T-cell (primary cell): ENCODE measurements at regions not wholly inside any gene's neighbourhood (a gene's known extent, or its start where the extent isn't known, plus 50 kb on each side); places are given as distances from the start of the nearest gene placed in this dataset.
"Not testable (repeated sequence)": the region's sequence is repeated elsewhere in the genome, so short reads cannot be mapped to it uniquely, and the experiment has no call there.

Experiments used
- ATAC-seq, 4 experiments: fragments of 200-7000 bp in 3 of 4; fragments of 150-1000 bp in 1 of 4; cut with Tn5 transposase; replicated peaks in 1 of 4; 1 replicate in 3 of 4; 2 replicates in 1 of 4; pipeline ENCODE4 v1.10.0; 2021; ENCODE audit warnings: moderate library complexity in 3 of 4, mild to moderate bottlenecking in 2 of 4, moderate number of reproducible peaks in 1 of 4
- CTCF ChIA-PET, 2 donors: fragments of 300-600 bp; sonication (Branson Sonifier 250); formaldehyde crosslinking; loops; one replicate each; lab custom pipeline; 2022; ENCODE audit warnings: antibody characterized with exemption in 2 of 2; lab: Charles Lee
- POLR2A ChIA-PET, 2 donors: fragments of 300-600 bp; sonication (Branson Sonifier 250); formaldehyde crosslinking; loops; one replicate each; lab custom pipeline; 2022; ENCODE audit warnings: antibody characterized with exemption in 2 of 2; lab: Charles Lee
- DNase-seq, 35 experiments: peaks; one replicate each; pipeline versions ENCODE4 v3.0.0 to v3.0.0-alpha.2; 2013 to 2023
- H3K27ac ChIP-seq: one replicate; pipeline ENCODE4 v1.5.1; 2013; ENCODE audit warnings: low read length
- H3K27me3 ChIP-seq, 2 experiments: replicated peaks in 1 of 2; 1 replicate in 1 of 2; 2 replicates in 1 of 2; pipeline versions ENCODE4 v1.6.1 to v1.7.0; 2013; ENCODE audit warnings: low read length in 1 of 2, mixed read lengths in 1 of 2; ENCODE audit not compliant: control insufficient read depth in 2 of 2, insufficient read depth in 2 of 2; ENCODE audit errors: extremely low read depth in 1 of 2
- H3K36me3 ChIP-seq, 2 donors: 1 replicate in 1 of 2; 2 replicates in 1 of 2; pipeline versions ENCODE4 v1.6.1 to v1.7.0; 2013; ENCODE audit warnings: low read length in 1 of 2; ENCODE audit not compliant: control insufficient read depth in 2 of 2, insufficient read depth in 1 of 2; ENCODE audit errors: extremely low read depth in 1 of 2
- H3K4me1 ChIP-seq, 2 experiments: 1 replicate in 1 of 2; 2 replicates in 1 of 2; pipeline versions ENCODE4 v1.6.1 to v1.7.0; 2013; ENCODE audit warnings: low read length in 2 of 2, mixed read lengths in 1 of 2; ENCODE audit not compliant: insufficient read depth in 2 of 2, control insufficient read depth in 1 of 2; ENCODE audit errors: extremely low read depth in 1 of 2
- H3K4me3 ChIP-seq, 2 donors: 1 replicate in 1 of 2; 2 replicates in 1 of 2; pipeline versions ENCODE4 v1.5.1 to v1.7.0; 2013; ENCODE audit warnings: mild to moderate bottlenecking in 2 of 2, low read length in 1 of 2, moderate library complexity in 1 of 2; ENCODE audit not compliant: control insufficient read depth in 1 of 2; ENCODE audit errors: extremely low read depth in 1 of 2
- H3K9me3 ChIP-seq: 2 replicates; pipeline ENCODE4 v1.7.0; 2013
- H3K27ac Mint-ChIP-seq, 2 donors: one replicate each; pipeline ENCODE4 v1.8.0; 2020 to 2021; ENCODE audit warnings: mild to moderate bottlenecking in 2 of 2, mixed read lengths in 2 of 2
- H3K27me3 Mint-ChIP-seq, 2 donors: one replicate each; pipeline ENCODE4 v1.8.0; 2021 to 2022; ENCODE audit warnings: mixed read lengths in 2 of 2
- H3K36me3 Mint-ChIP-seq: one replicate; pipeline ENCODE4 v1.8.0; 2021; ENCODE audit warnings: mixed read lengths
- H3K4me1 Mint-ChIP-seq, 3 donors: one replicate each; pipeline ENCODE4 v1.8.0; 2020 to 2022; ENCODE audit warnings: mixed read lengths in 3 of 3, mild to moderate bottlenecking in 1 of 3
- H3K4me3 Mint-ChIP-seq, 3 donors: one replicate each; pipeline ENCODE4 v1.8.0; 2020 to 2022; ENCODE audit warnings: mild to moderate bottlenecking in 3 of 3, mixed read lengths in 3 of 3, moderate library complexity in 3 of 3
- H3K9me3 Mint-ChIP-seq, 3 donors: one replicate each; pipeline ENCODE4 v1.8.0; 2020 to 2022; ENCODE audit warnings: mixed read lengths in 3 of 3
- WGBS: methylation state at CpG from one replicate; pipeline ENCODE4 v1.1.5; 2013; ENCODE audit warnings: missing lambda C conversion rate; ENCODE audit not compliant: insufficient coverage; 5-methylcytosine and 5-hydroxymethylcytosine counted together

- peaks cover 0 to 6% (median 3%) of the 10 kb centered on the region in 3 donors for H3K9me3 Mint-ChIP-seq
- Histone ChIP-seq H3K4me3 (no peak overlapping the region), H3K36me3 (no peaks in the 10 kb centered on the region), H3K4me1 (no peaks in the 10 kb centered on the region), H3K27ac (no peak overlapping the region), H3K27me3 (no peaks in the 10 kb centered on the region), H3K9me3 (no peaks in the 10 kb centered on the region)
- CTCF ChIA-PET, result no interaction called here
- no peak overlapping the region for H3K4me3 Mint-ChIP-seq
- H3K4me1 Mint-ChIP-seq, result no peaks in the 10 kb centered on the region
- H3K36me3 Mint-ChIP-seq, result no peaks in the 10 kb centered on the region
- H3K27ac Mint-ChIP-seq, result no peak overlapping the region
- ATAC-seq (no peak), DNase-seq (no peak)
- no CpG with 5 or more reads among the region's 2 CpGs for WGBS
- H3K27me3 Mint-ChIP-seq, result no peaks in the 10 kb centered on the region
- POLR2A ChIA-PET, result no interaction called here
Measured at GRCh38 chr6:14889188-14889587, 356.7 kb upstream of the JARID2 start.

- ATAC-seq (no peak), DNase-seq (no peak)
- WGBS, result 95% methylated on average over 12 of the region's 17 CpGs
- Histone ChIP-seq H3K4me3 (no peak overlapping the region), H3K36me3 (no peaks in the 10 kb centered on the region), H3K27ac (no peak overlapping the region), H3K27me3 (no peaks in the 10 kb centered on the region), H3K9me3 (no peaks in the 10 kb centered on the region), H3K4me1 (no peaks in the 10 kb centered on the region)
- Mint-ChIP-seq H3K27ac (no peak overlapping the region), H3K27me3 (no peaks in the 10 kb centered on the region), H3K4me1 (no peaks in the 10 kb centered on the region), H3K4me3 (no peak overlapping the region), H3K9me3 (peaks cover 0 to 6% (median 3%) of the 10 kb centered on the region in 3 donors), H3K36me3 (no peaks in the 10 kb centered on the region)
- CTCF ChIA-PET, result no interaction called here
- POLR2A ChIA-PET, result interaction anchor here in 1 of 2 donors (0.5 kb wide), 1 partner anchor 651 kb away, joined by 3 read pairs; no protein-coding TSS in a partner anchor
Measured at GRCh38 chr6:14889611-14890593, 356.0 kb upstream of the JARID2 start.

DNA sequence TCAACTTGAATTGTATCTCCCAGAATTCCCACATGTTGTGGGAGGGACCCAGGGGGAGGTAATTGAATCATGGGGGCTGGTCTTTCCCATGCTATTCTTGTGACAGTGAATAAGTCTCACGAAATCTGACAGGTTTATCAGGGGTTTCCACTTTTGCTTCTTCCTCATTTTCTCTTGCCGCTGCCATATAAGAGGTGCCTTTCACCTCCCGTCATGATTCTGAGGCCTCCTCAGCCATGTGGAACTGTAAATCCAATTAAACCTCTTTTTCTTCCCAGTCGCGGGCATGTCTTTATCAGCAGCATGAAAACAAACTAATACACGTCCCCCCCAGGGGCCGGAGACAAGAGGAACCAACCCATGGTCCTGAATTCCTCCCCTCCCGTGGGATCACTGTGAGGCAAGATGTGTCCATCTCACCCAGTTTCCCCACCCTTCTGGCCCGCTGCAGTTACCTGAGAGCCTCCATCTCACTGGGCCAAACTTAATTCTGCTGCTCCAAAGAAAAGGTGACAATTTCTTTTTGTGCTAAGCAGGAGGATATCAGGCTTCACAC, 354.0 kb upstream of the JARID2 start:
- H3K27me3 Mint-ChIP-seq, H3K27ac ChIP-seq, ATAC-seq, H3K27ac Mint-ChIP-seq, H3K4me1 ChIP-seq, H3K36me3 Mint-ChIP-seq, CTCF ChIA-PET, H3K9me3 ChIP-seq, H3K27me3 ChIP-seq, H3K4me3 Mint-ChIP-seq, H3K4me1 Mint-ChIP-seq, POLR2A ChIA-PET, H3K36me3 ChIP-seq, DNase-seq, H3K9me3 Mint-ChIP-seq, H3K4me3 ChIP-seq: not testable (repeated sequence)
- 80% methylated on average over 9 of the region's 9 CpGs for WGBS

GRCh38 chr6:14894105-14894504, 351.8 kb upstream of the JARID2 start:
- ATAC-seq (no peak), DNase-seq (no peak)
- Mint-ChIP-seq H3K4me3 (no peak overlapping the region), H3K9me3 (peaks cover 0 to 6% (median 3%) of the 10 kb centered on the region in 3 donors), H3K36me3 (no peaks in the 10 kb centered on the region), H3K27ac (no peak overlapping the region), H3K27me3 (no peaks in the 10 kb centered on the region), H3K4me1 (peaks cover 0 to 6% (median 0%) of the 10 kb centered on the region in 3 donors)
- Histone ChIP-seq H3K27me3 (no peaks in the 10 kb centered on the region), H3K9me3 (no peaks in the 10 kb centered on the region), H3K4me1 (no peaks in the 10 kb centered on the region), H3K4me3 (no peak overlapping the region), H3K36me3 (no peaks in the 10 kb centered on the region), H3K27ac (no peak overlapping the region)
- POLR2A ChIA-PET, result no interaction called here
- 100% methylated on average over 2 of the region's 2 CpGs for WGBS
- CTCF ChIA-PET, result no interaction called here

DNA sequence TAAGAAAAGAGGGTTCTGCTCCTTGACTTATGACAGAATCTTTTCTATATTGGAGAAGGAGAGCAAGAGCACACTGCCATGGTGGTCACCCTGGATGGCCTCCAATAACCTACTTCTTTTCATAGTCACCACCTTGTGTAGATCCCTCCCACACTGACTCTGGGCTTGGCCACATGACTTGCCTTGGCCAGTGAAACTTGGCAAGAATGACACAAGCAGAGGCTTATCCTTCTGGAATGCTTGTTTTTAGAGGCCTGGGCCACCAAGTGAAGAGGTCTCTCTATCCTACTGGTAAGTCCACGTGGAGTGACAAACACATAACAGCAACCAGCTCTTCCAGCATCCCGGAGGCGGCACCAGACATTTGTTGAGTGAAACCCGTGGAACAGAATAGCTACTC, 349.4 kb upstream of the JARID2 start:
- no peaks in the 10 kb centered on the region for H3K4me1 ChIP-seq
- Mint-ChIP-seq H3K36me3 (no peaks in the 10 kb centered on the region), H3K27ac (no peak overlapping the region), H3K27me3 (no peaks in the 10 kb centered on the region), H3K4me1 (peaks cover 0 to 6% (median 0%) of the 10 kb centered on the region in 3 donors), H3K4me3 (no peak overlapping the region), H3K9me3 (peaks cover 0 to 6% (median 0%) of the 10 kb centered on the region in 3 donors)
- no peak for ATAC-seq
- DNase-seq, result no peak
- no peaks in the 10 kb centered on the region for H3K36me3 ChIP-seq
- no peaks in the 10 kb centered on the region for H3K9me3 ChIP-seq
- H3K27me3 ChIP-seq, result no peaks in the 10 kb centered on the region
- POLR2A ChIA-PET, result no interaction called here
- WGBS, result no CpG with 5 or more reads among the region's 4 CpGs
- CTCF ChIA-PET, result no interaction called here
- no peak overlapping the region for H3K27ac ChIP-seq
- no peak overlapping the region for H3K4me3 ChIP-seq

GRCh38 chr6:14897831-14898230, 348.0 kb upstream of the JARID2 start:
- Histone ChIP-seq H3K4me1 (no peaks in the 10 kb centered on the region), H3K27ac (no peak overlapping the region), H3K4me3 (no peak overlapping the region), H3K27me3 (no peaks in the 10 kb centered on the region), H3K36me3 (no peaks in the 10 kb centered on the region), H3K9me3 (no peaks in the 10 kb centered on the region)
- POLR2A ChIA-PET, result no interaction called here
- peaks cover 0 to 6% (median 0%) of the 10 kb centered on the region in 3 donors for H3K4me1 Mint-ChIP-seq
- H3K27ac Mint-ChIP-seq, result no peak overlapping the region
- H3K9me3 Mint-ChIP-seq, result peaks cover 0 to 6% (median 0%) of the 10 kb centered on the region in 3 donors
- WGBS, result 82% methylated on average over 3 of the region's 5 CpGs
- H3K27me3 Mint-ChIP-seq, result no peaks in the 10 kb centered on the region
- DNase-seq, result no peak
- H3K36me3 Mint-ChIP-seq, result no peaks in the 10 kb centered on the region
- no peak overlapping the region for H3K4me3 Mint-ChIP-seq
- CTCF ChIA-PET, result interaction anchor here in 1 of 2 donors (0.6 kb wide), 1 partner anchor 31 kb away, joined by 3 read pairs; no protein-coding TSS in a partner anchor
- ATAC-seq, result no peak
